Tibial nerve (tissue), 4 donors: ENCODE measurements at regions not wholly inside any gene's neighbourhood (a gene's known extent, or its start where the extent isn't known, plus 50 kb on each side); places are given as distances from the start of the nearest gene placed in this dataset.

ENCODE experiments used
- CTCF ChIP-seq, 5 experiments: fragments of 200-600 bp in 3 of 5; fragments of 450-650 bp in 2 of 5; sonication (generic) in 3 of 5; IDR thresholded peaks; one replicate each; pipeline ENCODE4 v1.5.1; 2016 to 2019; ENCODE audit warnings: antibody characterized with exemption in 5 of 5, mild to moderate bottlenecking in 3 of 5, moderate library complexity in 2 of 5
- EP300 ChIP-seq, 2 donors: sonication (generic); formaldehyde crosslinking; IDR thresholded peaks; one replicate each; pipeline ENCODE4 v1.6.1; 2017; ENCODE audit warnings: antibody characterized with exemption in 2 of 2, mild to moderate bottlenecking in 1 of 2

DNA sequence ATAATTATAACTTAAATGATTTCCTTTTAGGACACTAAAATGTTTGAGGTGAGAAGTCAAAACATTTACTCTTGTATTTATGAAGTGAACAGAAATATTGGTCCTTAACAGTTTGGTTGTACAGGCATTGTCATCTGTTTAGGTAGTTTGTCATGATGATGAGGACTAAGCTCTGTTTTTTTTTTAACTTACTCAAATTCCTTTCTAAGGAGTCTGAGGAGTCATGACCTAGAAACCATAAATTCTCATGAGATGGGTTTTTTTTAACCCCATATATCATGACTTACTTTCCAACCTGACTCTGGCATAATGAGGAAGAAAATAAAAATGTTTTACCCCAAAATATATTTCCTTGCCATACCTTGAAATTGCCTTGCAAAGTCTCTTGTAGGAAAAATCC is 1176.2 kb downstream of the SUCLG1 start:
- no peak for TF ChIP-seq CTCF (IDR thresholded peaks at IDR 0.05)
- no peak for TF ChIP-seq EP300 (IDR thresholded peaks at IDR 0.05)
